NCI-H1694 (cell line): ENCODE measurements at regions not wholly inside any gene's neighbourhood (a gene's known extent, or its start where the extent isn't known, plus 50 kb on each side); places are given as distances from the start of the nearest gene placed in this dataset.
"Not testable (repeated sequence)": the region's sequence is repeated elsewhere in the genome, so short reads cannot be mapped to it uniquely, and the experiment has no call there.

Experiments
- DNase-seq: peaks from one replicate; lab custom pipeline; 2025; lab: John Stamatoyannopoulos, UW

- DNase-seq: no peak
Observed at GRCh38 chr13:88235441-88235840, 564.3 kb downstream of the SLITRK5 start.

- no peak for DNase-seq
Observed at GRCh38 chr13:88246239-88246638, 575.1 kb downstream of the SLITRK5 start.

- DNase-seq: no peak
Observed at GRCh38 chr13:88248393-88248792, 577.2 kb downstream of the SLITRK5 start.

- no peak for DNase-seq
Observed at GRCh38 chr13:88257706-88258105, 586.5 kb downstream of the SLITRK5 start.

- no peak for DNase-seq
Observed at GRCh38 chr13:88263808-88264207, 592.6 kb downstream of the SLITRK5 start.

- DNase-seq: no peak
Observed at GRCh38 chr13:88281841-88282240, 610.7 kb downstream of the SLITRK5 start.

- DNase-seq: no peak
Observed at GRCh38 chr13:88285329-88285728, 614.2 kb downstream of the SLITRK5 start.

GRCh38 chr13:88288326-88288725 is 617.2 kb downstream of the SLITRK5 start:
- no peak for DNase-seq

GRCh38 chr13:88291731-88292130 is 620.6 kb downstream of the SLITRK5 start:
- not testable (repeated sequence) for DNase-seq

- DNase-seq: no peak
Observed at GRCh38 chr13:88294368-88294767, 623.2 kb downstream of the SLITRK5 start.

- no peak for DNase-seq
Observed at GRCh38 chr13:88303157-88303556, 632.0 kb downstream of the SLITRK5 start.

- no peak for DNase-seq
Observed at GRCh38 chr13:88303605-88304004, 632.4 kb downstream of the SLITRK5 start.

GRCh38 chr13:88314496-88314895 is 643.3 kb downstream of the SLITRK5 start:
- DNase-seq: no peak

- DNase-seq: no peak
Observed at GRCh38 chr13:88329066-88329465, 657.9 kb downstream of the SLITRK5 start.

GRCh38 chr13:88339271-88339741 is 668.1 kb downstream of the SLITRK5 start:
- DNase-seq: no peak

- no peak for DNase-seq
Observed at GRCh38 chr13:88345171-88345847, 674.1 kb downstream of the SLITRK5 start.

- no peak for DNase-seq
Observed at GRCh38 chr13:88360761-88361160, 689.6 kb downstream of the SLITRK5 start.

- no peak for DNase-seq
Observed at GRCh38 chr13:88369866-88370265, 698.7 kb downstream of the SLITRK5 start.

- DNase-seq: no peak
Observed at GRCh38 chr13:88376760-88377388, 705.7 kb downstream of the SLITRK5 start.

GRCh38 chr13:88377852-88378251 is 706.7 kb downstream of the SLITRK5 start:
- DNase-seq: no peak

- DNase-seq: no peak
Observed at GRCh38 chr13:88384542-88384941, 713.4 kb downstream of the SLITRK5 start.

- no peak for DNase-seq
Observed at GRCh38 chr13:88395804-88396203, 724.6 kb downstream of the SLITRK5 start.

- no peak for DNase-seq
Observed at GRCh38 chr13:88411696-88412095, 740.5 kb downstream of the SLITRK5 start.

- no peak for DNase-seq
Observed at GRCh38 chr13:88417801-88418200, 746.6 kb downstream of the SLITRK5 start.
